ENCODE measurements at regions not wholly inside any gene's neighbourhood (a gene's known extent, or its start where the extent isn't known, plus 50 kb on each side); places are given as distances from the start of the nearest gene placed in this dataset.
"Not testable (repeated sequence)": the region's sequence is repeated elsewhere in the genome, so short reads cannot be mapped to it uniquely, and the experiment has no call there.

DNA sequence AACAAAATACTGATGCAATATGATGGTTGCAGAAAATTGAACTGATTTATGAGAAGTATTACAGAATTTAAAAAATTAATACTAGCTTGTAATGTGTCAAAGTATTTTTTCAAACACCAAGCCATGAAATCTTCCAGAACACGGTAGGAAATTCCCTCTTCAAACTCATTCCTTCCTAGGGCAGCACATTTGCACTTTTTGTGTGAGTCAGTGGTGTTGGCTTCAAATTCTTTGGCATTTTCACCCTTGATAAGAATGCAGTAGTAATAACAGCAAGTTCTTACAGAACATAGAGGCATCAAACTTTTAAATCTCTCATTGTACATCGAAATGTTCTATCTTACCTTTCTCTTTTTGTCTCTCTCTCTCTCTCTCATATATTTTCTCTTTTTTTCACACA is 191.8 kb downstream of the CGGBP1 start:
- DNase-seq: no peak

DNA sequence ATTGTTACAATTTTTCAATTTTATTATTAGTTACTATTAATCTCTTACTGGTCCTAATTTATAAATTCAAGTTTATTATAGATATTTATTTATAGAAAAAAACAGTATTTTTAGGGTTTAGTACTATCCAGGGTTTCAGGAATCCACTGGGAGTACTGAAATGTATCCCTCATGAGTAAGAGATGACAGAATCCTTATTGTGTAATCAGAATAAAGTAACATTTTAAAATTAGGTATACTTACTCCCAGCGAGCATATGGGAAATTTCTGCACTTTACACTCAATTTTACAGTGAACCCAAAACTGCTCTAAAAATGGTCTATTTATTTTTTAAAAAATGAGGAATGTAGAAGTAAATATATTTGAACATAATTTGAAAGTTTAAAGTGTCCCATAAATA is 202.7 kb downstream of the CGGBP1 start:
- DNase-seq: no peak

DNA sequence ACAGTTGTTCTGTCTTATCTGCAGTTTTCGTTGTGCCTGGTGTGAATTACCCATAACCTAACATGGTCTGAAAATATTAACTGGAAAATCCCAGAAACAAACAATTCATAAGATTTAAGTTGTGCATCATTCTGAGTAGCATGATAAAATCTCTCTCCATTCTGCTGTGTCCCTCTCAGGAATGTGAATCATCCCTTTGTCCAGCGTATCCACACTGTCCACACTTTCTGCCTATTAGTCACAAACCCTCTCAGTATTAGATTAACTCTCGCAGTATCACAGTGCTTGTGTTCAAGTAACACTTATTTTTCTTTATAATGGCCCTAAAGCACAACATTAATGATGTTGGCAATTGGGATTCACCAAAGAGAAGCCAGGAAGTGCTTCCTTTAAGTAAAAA is 203.2 kb downstream of the CGGBP1 start:
- no peak for DNase-seq

DNA sequence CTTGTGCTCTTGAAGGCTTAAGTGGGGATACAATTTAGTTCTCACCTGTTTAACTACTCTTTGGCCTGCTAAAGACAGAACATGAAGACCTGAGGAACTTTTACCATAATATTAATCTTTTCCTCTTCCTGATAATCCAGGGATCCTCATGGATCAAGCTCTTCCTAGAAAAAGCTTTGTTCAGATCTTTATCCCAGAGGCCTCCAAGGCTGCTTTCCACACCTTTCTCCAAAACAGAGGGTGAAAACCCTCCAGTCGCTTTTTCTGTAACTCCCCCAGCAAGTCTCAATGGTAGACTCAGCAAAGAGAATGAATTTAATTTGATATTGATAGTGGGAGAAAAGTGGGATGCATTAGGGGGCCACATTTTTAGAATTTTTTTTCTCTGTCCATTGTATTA is 203.6 kb downstream of the CGGBP1 start:
- no peak for DNase-seq

DNA sequence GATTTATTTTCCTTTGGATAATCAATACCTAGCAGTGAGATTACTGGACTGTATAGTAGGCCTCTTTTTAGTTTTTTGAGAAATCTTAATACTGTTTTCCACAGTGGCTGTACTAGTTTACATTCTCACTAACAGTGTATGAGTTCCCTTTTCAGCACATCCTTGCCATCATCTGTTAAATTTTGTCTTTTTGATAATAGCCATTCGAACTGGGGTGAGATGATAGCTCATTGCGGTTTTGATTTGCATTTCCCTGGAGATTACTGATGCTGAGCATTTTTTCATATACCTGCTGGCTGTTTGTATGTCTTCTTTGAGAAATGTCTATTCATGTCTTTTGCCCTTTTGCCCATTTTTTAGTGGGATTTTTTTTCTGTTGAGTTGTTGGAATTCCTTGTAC is 210.8 kb downstream of the CGGBP1 start:
- no peak for DNase-seq

DNA sequence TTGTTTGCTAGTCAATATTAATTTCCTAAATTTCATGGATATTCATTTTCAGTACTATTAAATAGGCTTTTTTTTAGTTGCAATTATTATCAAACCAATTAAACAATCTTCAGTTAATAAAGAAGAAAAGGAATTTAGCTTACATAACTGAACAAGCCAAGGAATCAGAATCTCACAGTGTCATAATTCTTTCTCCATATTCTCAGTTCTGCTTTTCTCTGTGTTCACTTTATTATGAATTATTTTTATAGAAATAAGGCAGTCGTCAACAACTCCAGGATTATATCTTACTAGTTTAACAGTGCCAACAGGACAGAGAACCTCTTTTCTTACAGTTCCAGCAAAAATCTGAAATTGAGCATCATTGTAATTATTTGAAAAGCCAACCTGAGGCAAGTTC is 221.7 kb downstream of the CGGBP1 start:
- no peak for DNase-seq

DNA sequence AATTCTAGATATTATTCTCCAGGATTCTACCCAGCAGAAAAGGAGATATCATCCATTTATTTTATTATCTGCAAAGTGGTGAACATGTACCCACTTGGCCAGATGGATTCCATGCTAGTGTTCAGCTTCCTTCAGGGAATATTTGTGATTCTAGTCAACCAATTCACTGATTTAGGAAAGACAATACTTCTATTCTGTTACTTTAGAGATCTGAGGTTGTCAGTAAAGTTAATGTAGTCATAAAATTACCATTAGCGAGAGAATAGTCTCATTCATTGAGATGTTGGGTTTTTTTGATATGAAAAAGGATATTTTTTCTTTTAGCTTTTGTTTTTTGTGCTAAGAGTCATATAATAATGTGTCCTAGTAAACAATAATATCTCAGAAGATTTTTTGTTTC is 222.8 kb downstream of the CGGBP1 start:
- no peak for DNase-seq

DNA sequence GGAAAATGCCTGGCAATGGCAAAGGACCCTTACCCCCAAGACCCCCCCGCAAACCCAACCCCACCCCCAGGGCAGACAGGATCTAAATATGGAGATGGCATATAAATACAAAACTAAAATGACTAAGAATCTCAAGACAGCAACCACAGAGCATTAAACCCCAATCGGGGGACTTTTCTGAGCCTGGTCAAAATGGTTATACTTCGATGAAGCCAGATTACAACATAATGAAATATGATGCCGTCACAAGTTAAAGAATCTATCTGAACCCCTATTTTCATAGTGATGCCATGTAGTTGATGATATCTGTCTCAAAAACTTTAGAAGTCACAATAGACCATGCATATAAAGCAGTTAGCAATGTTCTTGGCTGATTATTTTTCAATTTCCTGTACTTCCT is 223.6 kb downstream of the CGGBP1 start:
- DNase-seq: no peak

DNA sequence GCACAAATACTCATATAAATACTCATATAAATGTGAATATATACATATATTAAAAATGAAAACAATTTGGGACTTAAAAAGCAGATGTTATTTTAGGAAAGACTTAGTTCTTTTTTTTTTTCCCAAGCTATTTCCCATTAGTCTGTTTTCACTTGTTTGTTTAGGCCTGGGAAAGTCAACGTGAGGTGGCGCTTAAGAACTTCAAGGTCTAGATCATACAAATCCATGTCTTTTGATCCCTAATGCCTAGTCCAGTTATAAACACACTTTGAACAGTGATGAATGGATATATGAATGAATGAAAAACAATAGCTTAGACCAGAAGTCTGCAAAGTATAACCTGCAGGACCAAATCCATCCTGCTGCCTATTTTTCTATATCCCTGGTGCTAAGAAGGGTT is 224.5 kb downstream of the CGGBP1 start:
- no peak for DNase-seq

DNA sequence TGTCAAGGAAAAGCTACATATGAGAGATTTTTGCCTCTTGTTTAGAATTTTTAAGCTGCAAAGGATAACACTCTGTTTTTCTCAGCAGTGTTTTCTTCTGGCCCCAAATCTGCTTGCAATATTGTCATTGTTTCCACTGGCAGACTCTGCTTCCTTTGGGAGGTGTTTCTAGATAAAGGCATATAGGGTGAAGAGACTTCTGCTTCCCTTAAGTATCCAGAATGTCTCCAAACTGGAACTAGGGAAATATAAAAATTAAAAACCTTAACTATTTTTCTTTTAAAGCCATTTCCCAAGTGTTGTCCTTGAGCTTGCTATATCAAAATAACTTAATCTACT is 225.8 kb downstream of the CGGBP1 start:
- no peak for DNase-seq

DNA sequence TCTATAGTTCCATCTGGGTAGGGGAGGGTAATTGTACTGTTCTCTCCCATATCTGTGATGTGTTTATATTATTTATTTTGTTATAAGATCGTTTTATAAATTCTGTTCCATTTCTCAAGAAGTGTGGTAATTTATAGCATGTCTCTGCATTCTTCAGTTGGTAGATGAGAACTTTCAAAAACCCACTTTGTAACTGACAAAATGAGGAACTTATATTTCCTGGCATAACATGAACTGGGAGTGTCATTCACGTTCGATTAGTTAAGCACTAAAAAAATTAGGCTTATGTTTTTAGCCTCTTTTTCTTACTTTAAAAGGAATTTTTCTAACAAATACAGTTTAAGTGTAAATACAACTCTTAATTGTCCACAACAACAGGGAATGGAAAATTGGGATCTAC is 230.8 kb downstream of the CGGBP1 start:
- DNase-seq: no peak

DNA sequence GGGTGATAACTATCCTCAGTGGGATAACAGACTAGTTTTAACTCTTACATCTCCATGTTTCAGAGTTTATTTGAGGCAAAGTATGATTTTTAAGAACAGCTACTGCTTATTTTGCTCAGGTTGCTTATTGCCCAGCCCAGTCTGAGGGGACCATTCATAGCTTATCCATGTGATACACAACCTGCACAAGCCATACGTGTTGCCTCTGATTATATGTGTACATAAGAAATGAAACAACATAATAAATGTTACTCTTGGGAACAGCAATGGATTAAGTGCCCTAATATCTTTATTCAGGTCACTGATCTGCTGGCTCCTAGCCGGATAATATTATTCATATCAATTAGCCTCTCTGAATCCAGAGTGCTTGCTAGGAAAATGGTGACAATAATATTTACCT is 236.2 kb downstream of the CGGBP1 start:
- DNase-seq: no peak

DNA sequence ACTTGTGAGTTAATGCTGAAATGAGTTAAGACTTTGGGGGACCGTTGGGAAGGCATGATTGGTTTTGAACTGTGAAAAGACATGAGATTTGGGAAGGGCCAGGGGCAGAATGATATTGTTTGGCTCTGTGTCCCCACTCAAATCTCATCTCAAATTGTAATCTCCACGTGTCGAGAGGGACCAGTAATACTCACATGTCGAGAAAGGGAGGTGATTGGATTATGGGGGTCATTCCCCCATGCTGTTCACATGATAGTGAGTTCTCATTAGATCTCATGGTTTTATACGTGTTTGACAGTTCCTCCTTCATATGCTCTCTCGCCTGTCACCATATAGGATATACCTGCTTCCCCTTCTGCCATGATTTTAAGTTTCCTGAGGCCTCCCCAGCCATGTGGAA is 245.3 kb downstream of the CGGBP1 start:
- not testable (repeated sequence) for DNase-seq

DNA sequence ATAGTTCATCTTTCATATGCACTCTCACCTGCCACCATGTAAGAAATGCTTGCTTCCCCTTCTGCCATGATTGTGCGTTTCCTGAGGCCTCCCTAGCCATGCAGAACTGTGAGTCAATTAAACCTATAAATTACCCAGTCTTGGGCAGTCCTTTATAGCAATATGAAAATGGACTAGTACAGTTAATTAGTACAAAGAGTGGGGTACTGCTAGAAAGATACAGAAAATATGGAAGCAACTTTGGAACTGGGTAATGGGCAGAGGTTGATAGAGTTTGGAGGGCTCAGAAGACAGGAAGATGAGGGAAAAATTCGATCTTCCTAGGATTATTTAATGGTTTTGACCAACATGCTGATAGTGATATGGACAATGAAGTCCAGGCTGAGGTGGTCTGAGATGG is 246.9 kb downstream of the CGGBP1 start:
- no peak for DNase-seq

DNA sequence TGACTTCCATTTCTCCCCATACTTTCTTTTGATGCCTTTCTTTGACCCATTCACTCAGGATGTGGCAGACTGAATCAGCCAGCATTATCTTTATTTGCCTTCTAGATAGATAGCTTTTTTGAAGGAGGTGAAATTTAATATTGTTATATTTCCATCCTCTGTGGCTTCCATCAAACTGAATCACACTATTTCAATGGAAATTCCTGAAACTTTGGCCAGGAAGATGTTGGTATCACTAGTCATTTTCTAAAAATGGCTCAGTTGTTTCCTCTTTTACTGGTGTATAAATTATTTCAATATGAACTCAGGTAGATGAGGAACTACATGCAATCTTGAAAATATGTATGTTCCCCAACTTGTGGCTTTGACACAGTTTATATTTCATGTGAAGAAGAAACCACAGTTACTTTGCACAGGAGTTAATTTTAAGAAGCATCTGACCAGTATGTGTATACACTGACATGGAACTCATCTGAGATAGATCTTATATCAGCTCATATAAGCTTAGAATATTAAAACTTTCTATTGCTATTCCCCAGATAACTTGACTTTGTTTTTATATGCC is 248.3 kb downstream of the CGGBP1 start:
- DNase-seq: no peak

DNA sequence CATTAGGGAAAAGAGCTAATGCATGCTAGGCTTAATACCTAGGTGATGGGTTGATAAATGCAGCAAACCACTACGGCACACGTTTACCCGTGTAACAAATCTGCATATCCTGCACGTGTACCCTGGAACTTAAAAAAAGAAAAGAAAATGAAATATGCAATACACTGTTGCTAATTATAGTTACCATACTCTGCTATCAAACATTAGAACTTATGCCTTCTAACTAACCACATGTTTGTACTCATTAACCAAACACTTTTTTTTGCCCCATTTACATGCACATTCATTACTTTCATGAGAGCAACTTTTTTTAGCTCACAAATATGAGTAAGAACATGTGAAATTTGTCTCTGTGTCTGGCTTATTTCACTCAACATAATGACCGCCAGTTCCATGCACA is 253.1 kb downstream of the CGGBP1 start:
- DNase-seq: no peak

DNA sequence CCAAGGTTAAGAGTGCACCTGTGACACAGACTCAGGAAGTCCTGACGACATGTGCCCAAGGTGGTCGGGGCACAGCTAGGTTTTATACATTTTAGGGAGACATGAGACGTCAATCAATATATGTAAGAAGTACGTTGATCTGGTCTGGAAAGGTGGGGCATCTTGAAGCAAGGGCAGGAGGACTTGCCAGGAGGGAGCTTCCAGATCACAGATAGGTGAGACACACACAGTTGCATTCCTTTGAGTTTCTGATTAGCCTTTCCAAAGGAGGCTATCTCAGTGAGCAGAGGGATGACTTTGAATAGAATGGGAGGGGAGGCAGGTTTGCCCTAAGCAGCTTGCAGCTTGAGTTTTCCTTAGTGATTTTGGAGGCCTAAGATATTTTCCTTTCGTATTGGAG is 257.4 kb downstream of the CGGBP1 start:
- no peak for DNase-seq

DNA sequence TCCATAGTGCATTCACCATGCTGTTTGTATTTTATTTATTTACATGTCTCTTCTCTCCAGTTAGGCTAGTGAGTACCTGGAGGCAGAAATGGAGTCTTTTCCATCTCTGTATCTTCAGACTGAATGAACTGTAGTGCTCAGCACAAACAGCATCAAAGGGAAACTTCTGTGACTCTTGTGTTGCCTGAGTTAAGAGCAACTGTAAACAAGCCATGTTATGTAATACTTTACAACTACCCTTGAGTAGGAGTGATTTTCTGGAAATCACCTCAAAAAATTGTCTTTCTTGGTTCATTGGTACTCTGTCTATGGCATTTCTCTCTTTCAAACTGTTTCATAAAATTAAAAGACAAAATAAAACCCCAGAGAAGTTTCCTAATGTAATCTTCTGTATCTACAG is 258.3 kb downstream of the CGGBP1 start:
- no peak for DNase-seq

DNA sequence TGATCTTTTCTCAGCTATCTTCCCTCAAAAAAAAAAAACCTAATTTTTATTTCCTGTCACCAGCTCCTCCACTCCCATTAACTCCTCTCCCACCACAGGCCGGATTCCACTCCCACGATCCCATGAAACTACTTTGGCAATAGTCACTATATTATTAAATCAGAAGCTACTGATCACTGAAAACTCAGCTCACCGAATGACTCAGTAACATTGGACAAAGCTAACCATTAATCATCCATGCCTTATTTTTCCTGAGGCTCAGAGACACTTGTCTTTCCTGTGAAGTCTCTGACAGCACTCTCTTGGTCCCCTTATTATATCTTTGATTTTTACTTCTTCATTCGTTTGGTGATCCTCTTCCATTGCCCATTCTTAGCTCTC is 260.2 kb downstream of the CGGBP1 start:
- no peak for DNase-seq

DNA sequence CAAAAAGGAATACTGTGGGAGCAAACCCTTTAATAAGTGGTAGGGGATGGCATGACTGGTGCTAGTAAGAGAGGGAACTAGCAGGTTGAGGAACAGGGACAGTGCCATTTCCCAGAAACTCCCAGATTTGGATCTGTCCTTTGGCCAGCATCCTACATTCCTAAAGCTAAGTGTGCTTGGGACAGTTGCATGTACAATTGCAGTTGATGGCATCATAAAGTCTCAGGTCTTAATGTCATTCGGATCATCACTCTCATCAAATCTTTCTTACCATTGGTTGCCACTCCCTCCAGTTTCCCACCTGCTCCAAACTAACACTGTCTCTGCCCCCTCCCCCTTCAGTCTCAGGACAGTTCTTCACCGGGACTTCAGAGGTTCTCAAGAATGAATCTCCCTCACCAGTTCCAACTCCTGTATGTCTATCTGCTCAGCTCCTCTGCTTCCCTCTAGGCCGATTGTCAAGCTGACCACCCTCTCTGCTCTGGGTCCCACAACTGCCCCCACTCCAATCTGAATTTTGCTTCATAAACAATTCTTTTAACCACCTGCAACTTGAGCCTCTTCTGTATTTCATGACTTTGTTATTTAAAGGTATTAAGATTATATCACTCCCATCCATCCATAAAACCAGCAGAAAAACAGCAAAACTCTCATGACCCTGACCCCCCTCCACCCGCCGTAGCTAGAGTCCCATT is 260.8 kb downstream of the CGGBP1 start:
- DNase-seq: no peak

DNA sequence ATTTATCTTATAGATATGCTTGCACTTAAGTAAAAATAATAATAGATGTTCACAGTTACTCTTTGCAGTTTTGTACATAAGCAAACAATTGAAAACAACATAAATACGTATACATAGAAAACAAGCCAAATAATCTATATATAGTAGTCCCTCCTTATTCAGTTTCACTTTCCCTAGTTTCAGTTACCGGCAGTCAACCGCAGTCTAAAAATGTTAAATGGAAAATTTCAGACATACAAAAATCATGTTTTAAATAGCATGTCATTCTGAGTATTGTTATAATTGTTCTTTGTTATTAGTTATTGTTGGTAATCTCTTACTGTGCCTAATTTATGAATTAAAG is 262.0 kb downstream of the CGGBP1 start:
- DNase-seq: no peak

DNA sequence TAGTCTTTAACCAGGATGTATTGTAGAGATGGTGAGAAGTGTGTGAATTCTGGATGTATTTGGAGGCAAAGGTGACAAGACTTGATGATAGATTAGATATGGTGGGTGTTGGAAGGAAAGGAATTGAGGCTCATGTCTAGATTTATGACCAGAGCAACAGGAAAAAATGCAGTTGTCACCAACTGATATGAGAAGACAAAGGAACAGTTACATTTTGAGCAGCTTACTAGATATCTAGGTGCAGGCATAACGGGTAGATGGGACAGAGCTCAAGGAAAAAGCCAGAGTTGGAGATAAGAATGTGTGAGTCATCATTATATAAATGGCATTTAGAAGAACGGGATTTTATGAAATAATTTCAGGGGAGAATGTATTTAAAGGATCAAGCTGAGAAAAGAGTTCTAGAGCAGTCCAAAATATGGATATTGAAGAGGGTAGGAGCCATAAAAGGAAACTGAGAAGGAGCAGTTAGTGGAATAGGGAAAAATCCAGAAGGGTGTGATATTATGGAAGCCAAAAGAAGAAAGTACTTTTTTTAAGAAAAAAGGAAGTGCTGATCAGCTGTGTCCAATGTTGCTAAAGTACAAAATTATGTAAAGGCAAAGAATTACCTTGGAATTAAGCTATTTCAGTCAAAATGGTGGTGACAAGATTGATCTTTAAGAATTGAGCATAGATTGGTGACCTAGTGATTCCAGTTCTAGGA is 262.5 kb downstream of the CGGBP1 start:
- DNase-seq: no peak

DNA sequence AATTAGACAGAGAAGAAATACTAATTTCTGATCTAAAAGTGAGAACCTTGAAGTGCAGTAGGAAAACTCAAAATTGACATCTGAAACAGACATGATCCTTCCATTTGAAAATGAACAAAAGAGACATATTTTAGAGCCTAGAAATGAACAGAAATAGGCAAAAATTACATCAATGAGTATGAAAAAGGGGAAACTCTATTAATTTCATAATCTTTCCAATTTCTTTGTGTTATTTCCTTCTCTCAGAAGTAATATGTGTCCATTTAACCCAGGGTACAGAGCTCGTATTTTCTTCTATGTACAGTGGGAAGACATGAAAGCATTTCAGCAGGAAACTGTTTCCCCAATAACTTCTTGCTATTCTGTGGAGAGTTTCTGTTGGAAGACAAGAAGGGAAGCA is 263.1 kb downstream of the CGGBP1 start:
- no peak for DNase-seq

DNA sequence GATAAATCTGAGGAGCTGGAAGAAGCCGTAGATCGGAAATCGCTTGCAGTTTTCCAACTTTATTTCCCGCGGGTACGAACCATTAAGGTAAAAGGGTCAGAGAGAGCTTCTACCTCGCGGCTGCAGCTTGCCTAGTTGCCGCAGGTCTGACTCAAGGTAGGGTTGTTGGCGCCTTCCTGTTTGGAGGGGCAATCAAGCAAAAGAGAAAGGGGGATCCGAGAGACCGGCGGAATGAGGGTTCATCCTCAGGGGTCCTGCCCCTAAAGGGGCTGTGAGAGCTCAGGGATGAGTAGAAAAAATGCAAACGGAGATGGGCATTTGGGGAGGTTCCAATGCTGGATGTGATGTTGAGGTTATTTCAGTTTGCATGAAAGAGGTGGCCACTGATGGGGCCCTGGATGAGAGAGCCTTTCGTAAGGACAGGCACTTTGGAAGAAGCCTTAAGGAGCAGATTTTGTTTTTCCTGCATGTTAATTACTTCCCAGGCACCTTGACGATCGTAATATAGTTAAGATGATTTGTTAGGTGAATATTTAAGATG is 265.4 kb downstream of the CGGBP1 start:
- no peak for DNase-seq

Measured in activated CD4-positive, alpha-beta T cell treated with anti-CD3 and anti-CD28 coated beads, Interleukin-2, amount 50 U/mL, for 4 hours (primary cell).